Suppressor macrophage treated with lipopolysaccharide for 4 hours (primary cell): ENCODE measurements at regions not wholly inside any gene's neighbourhood (a gene's known extent, or its start where the extent isn't known, plus 50 kb on each side); places are given as distances from the start of the nearest gene placed in this dataset.

Experiments used
- DNase-seq: peaks from one replicate; pipeline ENCODE4 v3.0.0-alpha.2; 2020

DNA sequence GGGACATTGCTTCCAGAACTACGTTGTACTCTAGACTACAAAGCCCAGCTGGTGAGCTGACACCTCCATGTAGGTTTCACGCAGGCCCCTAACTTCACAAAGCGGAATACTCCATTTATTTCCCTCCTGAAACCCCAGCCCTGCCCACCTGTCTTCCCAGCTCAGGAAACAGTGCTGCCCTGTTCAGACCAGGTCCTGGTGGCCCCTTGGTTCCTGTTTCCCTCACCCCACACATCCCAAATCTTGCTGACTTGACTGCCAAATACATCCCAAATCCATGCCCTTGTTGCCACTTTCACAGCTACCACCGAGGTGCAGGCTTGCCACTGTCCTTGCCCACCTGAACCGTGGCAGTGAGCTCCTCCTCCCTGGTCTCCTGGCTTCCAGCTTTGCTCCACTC, 113.1 kb upstream of the PTPN1 start:
- DNase-seq, result no peak

DNA sequence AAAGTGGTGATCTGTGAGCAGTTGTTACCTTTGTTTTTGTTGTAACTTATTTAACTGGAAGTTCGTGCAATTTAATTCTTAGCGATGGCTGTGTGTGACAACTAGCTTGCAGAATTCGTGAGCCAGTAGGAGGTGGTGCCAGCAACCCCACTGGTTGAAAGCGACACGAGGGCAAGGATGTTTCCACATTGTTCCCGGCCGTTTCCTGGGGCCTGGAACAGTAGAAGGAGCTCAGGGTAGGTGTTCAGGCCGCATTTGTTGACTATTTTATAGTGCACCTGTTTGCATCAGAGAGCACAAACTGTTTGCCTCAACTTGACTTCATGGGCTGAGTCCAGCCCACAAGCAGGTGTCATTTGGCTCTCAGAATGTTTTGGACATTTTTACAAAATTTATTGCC, 112.1 kb upstream of the PTPN1 start:
- DNase-seq, result no peak

DNA sequence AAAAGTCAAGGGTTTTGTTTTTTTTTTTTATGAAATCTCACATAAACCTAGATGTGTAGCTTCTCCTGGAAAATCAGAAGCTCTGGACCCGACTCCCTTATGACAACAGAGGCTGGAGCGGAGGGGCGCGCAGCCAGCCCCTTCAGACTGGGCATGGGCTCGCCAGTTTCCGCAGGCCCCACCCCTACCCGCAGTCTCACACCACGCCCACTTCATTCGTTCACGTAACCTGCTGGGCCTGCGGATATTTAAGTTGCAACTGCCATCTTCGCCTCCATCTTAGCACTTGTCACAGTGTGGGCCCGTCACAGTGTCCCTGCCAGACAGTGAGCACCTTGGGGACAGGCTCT, 111.7 kb upstream of the PTPN1 start:
- DNase-seq, result no peak

DNA sequence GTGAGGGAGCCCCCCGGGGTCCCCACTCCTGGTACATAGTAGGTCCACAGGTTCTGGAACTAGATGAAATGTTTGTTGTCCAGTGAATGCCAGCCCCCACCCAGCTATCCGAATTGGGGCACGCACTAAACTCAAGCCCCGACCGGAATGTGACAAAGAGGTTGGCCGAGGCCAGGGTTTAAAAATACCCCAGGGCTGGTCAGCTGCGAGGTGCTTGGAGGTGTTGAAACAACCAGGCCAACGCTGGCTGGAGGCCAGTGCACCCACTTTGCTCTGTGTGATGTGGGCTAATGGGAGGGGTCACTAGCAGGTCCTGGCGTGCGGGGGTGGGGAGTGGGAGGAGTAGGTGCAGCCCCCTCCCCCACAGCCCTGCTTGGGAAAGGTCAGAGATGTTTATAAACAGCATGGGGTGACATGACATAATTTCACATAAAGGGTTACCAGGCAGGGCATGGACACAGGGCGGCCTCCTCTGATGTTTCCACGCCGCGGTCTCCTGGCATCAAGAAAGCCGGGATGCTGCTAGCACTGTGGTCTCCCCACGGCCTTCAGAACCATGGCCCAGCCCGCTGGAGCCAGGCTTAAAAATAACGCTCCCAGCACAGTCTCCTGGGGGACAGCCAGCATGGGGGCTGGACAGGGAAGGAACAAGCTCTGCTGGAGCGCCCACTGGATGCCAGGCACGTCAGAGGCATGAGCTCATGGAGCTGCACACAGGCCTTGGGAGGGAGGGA, 111.2 kb upstream of the PTPN1 start:
- DNase-seq, result no peak

DNA sequence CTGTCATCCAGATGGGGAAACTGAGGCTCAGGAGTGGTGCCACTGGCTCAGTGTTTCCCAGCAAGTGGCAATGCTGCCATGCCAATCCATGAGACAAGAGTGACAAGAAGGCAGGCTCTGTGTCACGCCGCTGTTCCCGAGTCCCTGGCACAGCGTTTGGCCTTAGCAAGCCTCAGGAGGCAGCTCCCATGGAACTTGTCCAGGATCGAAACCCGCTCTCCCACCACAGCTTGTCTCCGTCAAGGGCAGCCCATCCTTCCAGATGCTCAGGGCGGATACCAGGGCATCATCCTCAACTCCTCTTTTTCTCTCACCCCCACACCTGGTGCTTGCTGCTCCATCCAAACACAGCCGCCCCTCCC, 110.6 kb upstream of the PTPN1 start:
- no peak for DNase-seq

DNA sequence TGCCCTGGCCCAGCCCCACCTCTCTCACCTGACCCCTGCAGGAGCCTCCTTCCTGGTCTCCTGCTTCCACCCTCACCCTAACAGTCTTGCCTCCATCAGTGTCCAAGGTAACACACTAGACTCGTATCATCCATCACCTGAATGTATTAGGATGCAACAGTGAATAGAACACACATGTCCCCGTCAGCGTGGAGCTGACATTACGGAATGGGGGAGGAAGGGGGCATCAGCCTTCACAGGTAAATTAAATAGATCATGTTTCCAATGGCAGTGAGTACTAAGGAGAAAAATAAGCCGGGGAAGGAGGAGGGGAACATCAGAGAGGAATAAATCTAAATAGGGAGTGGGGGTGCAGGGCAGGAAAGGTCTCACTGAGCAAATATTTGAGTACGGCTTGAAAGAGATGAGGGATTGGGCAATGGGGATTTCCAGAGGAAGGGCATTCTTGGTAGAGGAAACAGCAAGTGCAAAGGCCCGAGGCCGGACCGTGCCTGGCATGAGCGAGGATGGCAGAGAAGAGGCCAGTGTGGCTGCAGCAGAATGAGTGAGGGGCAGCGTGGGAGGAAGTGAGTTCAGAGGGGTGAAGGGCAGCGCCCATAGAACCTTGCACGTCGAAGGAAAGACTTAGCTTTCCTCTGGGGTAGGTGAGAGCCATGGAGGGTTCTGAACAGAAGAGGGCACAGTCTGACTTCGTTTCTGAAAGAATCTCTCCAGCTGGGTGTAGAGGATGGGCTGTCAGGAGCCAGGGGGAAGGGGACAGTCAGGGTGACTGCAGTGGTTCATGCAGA, 110.1 kb upstream of the PTPN1 start:
- peak; percentile 81 for DNase-seq

DNA sequence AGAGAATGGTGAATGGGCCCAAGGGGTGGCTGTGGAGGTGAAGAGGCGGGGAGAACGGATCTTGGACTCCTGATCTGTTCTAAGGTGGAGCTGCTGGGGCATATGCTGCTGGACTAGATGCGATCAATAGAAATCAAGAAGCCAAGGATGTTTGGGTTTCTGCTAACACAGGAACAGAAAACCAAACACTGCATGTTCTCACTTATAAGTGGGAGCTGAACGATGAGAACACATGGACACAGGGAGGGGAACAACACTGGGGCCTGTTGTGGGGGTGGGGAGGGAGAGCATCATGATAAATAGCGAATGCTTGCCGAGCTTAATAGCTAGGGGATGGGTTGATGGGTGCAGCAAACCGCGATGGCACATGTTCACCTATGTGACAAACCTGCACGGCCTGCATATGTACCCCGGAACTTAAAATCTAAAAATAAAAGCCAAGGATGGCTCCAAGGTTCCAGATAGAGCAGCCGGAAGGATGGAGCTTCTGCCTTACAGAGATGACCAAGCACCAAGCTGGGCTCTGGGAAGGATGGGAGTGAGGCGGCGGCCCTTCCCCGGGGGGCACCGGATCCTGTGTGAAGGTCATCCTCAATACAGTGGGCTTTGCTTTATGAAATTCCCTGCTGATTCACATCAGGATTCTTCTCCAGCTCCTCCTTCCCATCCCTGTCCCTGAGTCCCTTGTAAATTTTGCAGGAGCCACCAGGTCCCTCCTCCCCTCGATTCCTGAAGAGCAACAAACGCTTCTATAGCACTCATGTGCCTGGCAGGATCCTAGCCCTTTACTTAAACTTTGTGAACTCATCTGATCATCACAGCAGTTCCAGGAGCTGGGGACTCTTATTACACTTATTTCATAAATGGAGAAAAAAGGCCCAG, 109.2 kb upstream of the PTPN1 start:
- DNase-seq, result no peak

DNA sequence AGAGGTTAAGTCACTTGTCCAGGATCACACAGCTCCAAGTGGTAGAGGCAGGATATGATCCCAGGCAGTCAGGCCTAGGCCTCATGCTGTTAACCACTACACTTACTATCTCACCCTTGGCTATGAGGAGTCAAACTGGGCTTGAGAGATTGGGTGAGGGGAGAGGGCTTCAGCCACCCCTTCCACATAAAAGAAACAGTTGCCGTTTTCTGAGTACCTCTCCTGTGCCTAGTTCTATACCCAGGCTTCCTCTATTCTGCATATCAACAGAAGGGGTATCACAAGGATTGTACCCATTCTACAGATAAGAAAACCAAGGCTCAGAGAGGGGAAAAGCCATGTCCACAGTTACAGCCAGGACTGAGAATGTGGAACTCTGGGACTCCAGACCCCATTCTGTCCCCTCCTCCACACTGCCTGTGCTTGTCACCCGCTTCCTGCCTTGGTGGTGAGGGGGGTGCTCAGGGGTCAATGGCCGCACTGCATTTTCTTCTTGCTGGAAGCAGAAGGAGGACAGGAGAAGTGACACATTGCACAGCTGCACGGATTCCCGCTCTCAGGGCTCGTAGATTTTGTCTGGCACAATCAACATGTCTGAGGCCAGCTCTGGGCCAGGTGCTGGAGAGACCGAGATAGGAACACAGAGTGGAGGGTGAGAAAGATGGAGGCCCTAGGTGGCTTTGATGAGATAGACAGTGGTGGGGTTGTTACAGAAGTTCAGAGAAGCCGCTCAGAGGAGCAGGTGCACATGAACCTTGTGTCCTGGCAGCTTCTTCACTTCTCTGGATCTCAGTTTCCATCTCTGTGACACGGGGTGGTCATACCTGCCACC, 108.4 kb upstream of the PTPN1 start:
- DNase-seq, result no peak

DNA sequence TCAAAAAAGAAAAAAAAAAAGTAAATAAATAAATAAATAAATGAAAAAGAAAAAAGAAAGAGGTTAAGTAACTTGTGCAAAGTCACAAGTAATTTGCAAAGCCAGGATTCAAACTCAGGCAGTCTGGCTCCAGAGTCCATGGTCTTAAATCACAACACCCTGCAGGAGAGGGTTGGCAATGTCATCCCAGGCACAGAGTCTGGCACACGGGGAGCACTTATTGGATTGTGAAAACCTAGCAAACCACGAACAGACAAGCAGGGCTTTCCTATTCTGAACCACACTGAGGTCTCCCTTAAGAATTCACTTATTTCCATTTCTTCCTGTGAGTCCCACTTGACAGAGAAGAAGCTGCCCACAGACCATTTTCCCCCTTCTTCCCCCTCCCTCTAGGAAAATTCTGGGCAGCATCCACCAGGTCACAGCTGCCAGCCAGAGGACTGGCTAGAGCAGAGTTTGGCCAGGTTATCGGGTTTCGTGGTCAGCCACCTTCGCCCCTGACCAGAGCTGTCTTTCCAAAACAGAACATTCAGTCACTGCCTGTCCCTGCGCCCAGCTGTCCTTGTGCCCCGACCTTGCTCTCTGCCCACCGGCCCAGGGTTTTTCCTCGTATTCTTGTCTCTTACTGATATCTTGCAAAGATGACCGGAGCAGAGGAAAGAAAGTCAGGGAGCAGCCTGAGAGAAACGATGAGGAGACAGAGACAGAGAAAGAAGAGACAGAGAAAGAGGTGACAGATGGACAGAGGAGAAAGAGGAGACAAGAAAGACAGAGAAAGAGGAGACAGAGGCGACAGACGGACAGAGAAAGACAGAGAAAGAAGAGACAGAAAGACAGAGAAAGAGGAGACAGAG, 106.4 kb upstream of the PTPN1 start:
- DNase-seq, result no peak

DNA sequence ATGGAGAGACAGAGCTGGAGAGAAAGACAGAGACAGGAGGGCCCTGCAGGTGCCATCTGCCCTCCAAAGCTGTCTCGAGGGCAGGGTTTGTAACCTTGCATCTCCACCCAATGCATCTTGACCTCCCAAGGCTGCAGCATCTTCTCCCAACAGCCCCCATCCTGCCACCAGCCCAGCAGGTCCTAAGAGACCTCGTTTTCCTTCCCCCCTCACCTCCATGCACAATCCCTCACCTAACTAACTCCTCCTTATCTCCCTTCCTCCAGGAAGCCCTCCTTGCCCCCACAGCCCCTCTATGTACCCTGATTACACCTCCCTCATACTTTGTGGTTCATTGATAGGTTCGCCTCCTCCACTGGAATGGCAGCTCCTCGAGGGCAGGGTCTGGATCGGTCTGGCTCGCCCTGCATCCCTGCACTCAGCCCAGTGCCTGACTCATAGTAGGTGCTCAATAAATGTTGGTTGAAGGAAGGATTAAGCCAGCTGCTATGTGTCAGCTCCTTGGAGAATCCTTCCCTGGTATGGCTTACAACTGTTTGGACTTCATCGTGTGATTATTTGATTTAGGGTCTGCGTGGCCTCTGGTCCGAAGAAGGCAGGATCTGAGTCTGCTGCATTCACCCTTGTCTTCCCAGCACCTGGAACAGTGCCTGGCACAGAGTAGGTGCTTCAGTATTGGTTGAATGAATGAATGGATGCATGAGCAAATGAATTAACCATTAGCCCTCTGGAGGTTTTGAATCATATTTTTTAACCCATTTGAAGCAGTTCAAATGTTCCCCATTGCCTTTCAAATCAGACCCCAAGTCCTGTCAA, 105.6 kb upstream of the PTPN1 start:
- no peak for DNase-seq

DNA sequence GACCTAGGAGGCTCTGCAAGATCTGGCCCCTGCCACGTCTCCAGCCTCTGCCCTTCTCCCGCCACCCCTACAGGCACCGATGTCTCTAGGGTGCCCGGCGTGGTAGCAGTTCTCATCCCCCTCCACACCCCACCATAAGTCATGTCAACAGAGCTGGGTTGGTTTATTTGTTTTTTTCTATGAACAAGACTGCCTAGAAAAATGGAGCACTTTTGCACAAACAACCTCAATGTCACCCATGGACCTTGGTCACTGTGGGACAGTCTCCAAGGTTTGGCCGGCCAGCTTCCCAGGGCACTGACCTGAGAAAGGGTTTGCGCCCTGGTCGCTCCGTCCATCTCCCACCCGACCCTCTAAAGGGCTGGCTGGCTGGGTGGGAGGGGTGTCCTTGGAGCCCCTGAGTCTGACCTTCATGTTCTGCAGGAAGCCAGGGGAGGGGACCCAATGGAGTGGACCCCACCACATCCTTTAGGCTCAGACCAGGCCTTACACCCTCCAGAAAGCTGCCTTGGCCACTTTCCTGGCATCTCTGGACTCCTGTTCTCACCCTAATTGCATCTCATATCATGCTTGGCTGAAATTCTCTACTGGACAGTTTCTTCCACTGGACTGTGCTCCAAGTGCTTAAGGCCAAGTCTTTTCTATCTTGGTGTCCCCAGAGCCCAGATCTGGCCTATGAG, 104.8 kb upstream of the PTPN1 start:
- no peak for DNase-seq

DNA sequence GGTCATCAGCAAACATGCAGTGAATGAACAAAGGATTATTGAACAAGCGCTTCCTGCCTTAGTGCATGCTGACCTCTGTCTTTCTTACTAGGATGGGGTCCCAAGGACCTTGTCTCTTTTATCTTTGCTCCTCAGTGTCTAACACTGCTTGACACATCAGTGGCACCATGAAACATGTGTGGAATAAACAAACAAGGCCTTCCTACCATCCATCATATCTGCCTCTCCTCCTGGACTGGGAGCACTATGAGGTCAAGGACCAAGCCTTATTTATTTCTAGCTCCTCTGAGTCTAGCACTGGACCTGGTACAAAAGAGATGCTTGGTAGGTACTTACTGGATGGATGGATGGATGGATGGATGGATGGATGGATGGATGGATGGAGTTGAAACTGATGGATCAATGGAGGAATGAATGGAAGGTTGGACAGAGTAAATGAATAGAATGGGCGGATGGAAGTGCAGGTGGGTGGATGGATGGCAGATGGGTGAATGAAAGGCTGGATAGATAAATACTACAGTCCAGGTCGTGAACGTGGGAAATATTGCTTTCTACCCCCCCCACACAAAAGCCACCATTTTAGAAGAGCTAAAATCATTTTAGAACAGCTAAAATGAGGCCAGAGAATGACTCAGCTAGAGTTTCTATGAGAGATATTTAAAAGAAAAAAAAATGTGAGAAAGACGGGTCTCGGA, 104.1 kb upstream of the PTPN1 start:
- no peak for DNase-seq

DNA sequence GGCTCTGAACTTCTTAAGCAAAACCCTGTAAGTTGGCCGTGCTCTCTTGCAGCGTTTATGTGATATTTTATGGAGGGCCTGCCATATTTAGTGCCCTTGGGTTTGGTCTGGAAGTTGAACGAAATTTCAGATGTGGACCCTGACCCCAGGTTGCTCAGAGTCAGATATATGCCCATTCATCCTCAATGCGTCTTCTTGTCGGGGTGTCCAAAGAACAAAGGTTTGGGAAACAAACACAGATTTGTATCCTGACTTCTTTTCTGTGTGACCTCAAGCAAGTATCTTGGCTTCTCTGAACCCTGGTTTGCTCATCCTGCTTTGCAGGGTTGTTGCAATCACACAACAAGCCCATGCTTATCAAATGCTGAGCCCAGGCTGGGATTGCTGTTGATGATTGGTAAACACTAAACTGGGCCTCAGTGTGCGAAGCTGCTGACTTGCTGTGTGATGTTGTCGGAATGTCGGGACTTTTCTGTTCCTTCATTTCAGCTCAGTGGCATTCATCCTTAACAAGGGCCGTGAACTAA, 103.5 kb upstream of the PTPN1 start:
- no peak for DNase-seq

DNA sequence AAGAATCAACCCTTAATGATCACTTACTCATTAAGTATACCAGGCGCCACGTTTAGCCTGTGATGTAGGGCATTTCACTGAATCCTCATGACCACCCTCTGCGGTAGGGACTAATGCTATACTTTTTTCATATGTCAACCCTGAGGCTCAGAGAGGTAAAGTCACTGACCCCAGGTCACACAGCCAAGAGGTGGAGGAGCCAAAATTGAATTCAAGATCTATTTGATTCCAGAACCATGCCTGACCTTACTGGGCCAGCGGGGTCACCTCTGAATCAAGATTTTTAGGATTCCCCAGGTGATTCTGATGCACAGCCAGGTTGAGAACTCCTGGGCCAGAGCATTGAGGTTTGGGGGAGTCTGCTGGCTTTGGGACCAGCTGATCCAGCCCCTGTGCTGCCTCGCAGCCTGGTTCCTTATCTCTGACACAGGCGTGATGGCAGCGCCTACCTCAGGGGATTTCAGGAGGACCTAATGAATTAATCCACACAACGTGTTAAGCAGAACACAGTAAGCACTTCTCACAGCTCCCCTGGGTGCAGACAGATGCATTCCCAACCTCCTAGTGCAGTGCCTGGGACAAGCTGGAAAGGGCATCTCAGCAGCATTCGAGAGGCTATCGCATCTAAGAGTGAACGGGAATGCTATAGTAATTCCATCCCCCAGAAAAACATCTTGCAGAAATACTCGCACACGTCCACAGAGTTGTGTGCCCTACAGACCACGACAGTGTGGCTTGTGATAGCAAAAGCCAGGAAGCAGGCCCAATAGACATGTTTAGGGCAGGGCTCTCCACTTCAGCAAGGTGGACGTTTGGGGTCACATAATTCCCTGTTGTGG, 101.4 kb upstream of the PTPN1 start:
- DNase-seq, result no peak

DNA sequence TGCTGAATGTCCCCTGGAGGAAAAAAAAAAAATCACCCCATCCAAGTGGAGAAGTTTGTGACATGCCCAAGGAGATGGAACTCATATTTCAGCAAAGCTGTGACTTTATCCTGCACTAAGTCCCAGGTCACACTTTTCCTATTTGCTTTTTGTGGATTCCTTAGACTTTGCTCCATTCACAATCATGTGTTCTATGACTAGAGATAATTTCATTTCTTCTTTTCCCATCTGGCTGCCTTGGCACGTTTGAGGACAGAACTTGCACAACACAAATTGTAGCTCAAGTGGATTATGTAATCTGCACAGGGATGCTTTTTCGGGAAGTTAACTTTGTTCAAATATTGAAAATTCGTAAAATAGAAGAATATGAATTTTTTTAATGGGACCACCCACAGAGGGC, 100.7 kb upstream of the PTPN1 start:
- DNase-seq, result peak; percentile 89

DNA sequence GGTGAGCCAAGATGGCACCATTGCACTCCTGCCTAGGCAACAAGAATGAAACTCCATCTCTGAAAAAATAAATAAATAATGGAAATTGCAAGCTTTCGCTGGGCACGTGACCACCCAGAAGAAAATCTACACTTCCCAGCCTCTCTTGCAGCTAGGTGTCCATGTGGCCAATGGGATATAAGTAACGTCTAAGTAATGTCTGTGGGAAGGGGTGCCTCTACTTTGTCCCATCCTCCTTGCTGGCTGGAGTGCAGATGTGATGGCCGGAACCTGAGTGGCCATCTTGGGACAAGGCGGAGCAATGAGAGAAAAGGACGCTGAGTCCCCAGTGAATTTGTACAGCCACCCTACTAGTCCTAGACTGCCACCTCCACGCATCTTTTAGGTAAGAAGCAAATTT, 99.8 kb upstream of the PTPN1 start:
- DNase-seq, result no peak

DNA sequence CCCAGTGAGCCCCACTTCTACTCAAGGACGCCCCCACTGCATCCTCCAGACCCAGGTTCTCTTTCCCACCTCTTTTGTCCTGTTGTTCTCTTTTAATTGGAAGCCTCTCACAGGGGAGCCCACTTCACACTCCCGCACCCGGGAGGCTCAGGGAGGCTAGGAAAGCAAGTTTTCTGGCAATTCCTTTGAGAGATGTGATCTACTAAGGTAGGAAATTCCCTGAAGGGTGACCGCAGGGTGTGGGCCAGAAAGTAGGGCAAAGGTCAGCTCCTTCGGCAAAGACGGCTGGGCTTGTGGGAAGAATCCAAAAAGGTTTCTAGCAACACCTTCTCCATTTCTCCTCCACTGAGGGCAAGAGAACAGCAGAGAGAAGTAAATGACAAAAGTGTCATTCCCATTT, 98.1 kb upstream of the PTPN1 start:
- no peak for DNase-seq

DNA sequence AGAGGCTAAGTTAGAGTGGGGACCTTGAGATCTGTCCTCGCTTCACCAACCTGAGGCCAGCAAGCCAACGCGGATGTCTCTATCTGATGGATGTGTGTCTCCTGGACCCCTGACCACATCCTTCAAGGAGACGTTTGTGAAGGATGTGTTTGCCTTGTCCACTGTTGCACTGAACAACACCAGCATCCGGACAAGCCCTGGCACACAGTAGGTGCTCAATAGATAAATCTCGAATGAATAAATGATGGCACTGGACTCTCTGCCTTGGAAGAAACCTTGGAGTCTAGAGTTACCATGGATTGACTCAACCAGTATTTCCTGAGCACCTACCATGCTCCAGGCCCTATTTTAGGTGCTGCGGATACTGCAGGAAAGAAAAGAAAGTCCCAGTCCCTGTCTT, 97.7 kb upstream of the PTPN1 start:
- DNase-seq, result no peak

DNA sequence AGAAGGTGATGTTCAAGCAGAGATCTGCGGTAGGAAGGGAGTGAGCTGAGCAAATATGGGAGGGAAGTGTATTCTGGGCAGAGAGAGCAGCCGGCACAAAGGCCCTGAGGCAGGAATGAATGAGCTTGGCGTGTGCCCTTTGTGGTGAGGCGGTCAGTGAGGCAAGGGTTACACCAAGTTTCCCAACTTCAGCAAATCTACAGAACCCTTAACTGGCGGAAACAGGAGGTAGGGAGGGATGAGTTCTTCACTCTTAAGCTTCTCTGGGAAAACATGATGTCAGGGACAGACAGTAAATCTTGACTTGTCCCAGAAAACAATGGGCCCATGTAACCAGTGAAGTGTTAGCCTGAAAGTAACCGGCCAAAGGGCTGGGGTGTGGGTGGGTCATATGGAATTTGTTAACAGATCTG, 97.1 kb upstream of the PTPN1 start:
- peak; percentile 80 for DNase-seq
